HCT116 (cell line): ENCODE measurements at regions not wholly inside any gene's neighbourhood (a gene's known extent, or its start where the extent isn't known, plus 50 kb on each side); places are given as distances from the start of the nearest gene placed in this dataset.

Experiments used
- ATAC-seq: fragments of 200-7000 bp; cut with Tn5 transposase; 2 replicates; pipeline ENCODE4 v1.9.1; 2020; ENCODE audit warnings: mild to moderate bottlenecking, moderate library complexity
- BruUV-seq: library from RNA; stranded (reverse); fragments of 400-500 nt; replicated peaks from 2 replicates; lab custom pipeline; 2021; lab: Mats Ljungman, UMichigan
- CTCF ChIA-PET: fragments of 300-600 bp; sonication (Branson Sonifier 250); formaldehyde crosslinking; loops from one replicate; lab custom pipeline; 2021; ENCODE audit warnings: antibody characterized with exemption; lab: Charles Lee
- POLR2A ChIA-PET: fragments of 300-600, 350-600 bp; sonication (Branson Sonifier 250); formaldehyde crosslinking; loops from one replicate; lab custom pipeline; 2021; ENCODE audit warnings: antibody characterized with exemption; lab: Charles Lee
- RAD21 ChIA-PET, 2 experiments: fragments of 300-600 bp; sonication (Branson Sonifier 250); formaldehyde crosslinking; loops; one replicate each; lab custom pipeline; 2023; ENCODE audit warnings: low total read pairs in 2 of 2; ENCODE audit not compliant: uncharacterized antibody in 2 of 2, unreplicated experiment in 2 of 2, low non-redundant PET in 1 of 2; lab: Charles Lee
- DNase-seq: peaks from one replicate; pipeline ENCODE4 v3.0.0-alpha.2; 2010; ENCODE audit warnings: low read depth, low spot score
- H2AFZ ChIP-seq: fragments of 200-600 bp; shearing (Covaris generic), sonication (generic); 2 replicates; pipeline ENCODE4 v1.6.1; 2017; ENCODE audit warnings: low read depth, mixed run types, mixed read lengths, antibody characterized with exemption, low read length; ENCODE audit not compliant: poor library complexity, severe bottlenecking
- H3K27ac ChIP-seq: 2 replicates; pipeline ENCODE4 v1.5.1; 2012; ENCODE audit warnings: low read depth, low read length
- H3K27me3 ChIP-seq: fragments of 200-600 bp; sonication (generic); 2 replicates; pipeline ENCODE4 v1.6.1; 2016; ENCODE audit warnings: mixed run types, low read length, mixed read lengths; ENCODE audit not compliant: insufficient read depth
- H3K36me3 ChIP-seq, 2 experiments: fragments of 200-500 bp in 1 of 2; fragments of 200-600 bp in 1 of 2; sonication (Bioruptor generic) in 1 of 2; sonication (generic) in 1 of 2; 2 replicates each; pipeline versions ENCODE4 v1.5.1 to v1.6.1; 2014 to 2016; ENCODE audit warnings: low read length in 2 of 2, inconsistent platforms in 1 of 2, mixed read lengths in 1 of 2, mixed run types in 1 of 2; ENCODE audit not compliant: insufficient read depth in 2 of 2, control insufficient read depth in 1 of 2
- H3K4me1 ChIP-seq, 2 experiments: fragments of 200-600 bp in 1 of 2; sonication (generic) in 1 of 2; 2 replicates each; pipeline versions ENCODE4 v1.5.1 to v1.6.1; 2012 to 2017; ENCODE audit warnings: low read length in 2 of 2, inconsistent platforms in 1 of 2, mild to moderate bottlenecking in 1 of 2, mixed read lengths in 1 of 2, mixed run types in 1 of 2, moderate library complexity in 1 of 2; ENCODE audit not compliant: insufficient read depth in 2 of 2, control insufficient read depth in 1 of 2
- H3K4me2 ChIP-seq: fragments of 200-600 bp; sonication (generic); 2 replicates; pipeline ENCODE4 v1.6.1; 2017; ENCODE audit warnings: mixed run types, low read length, mixed read lengths
- H3K4me3 ChIP-seq, 2 experiments: fragments of 200-600 bp in 1 of 2; sonication (generic) in 1 of 2; replicated peaks in 1 of 2; 2 replicates each; pipeline ENCODE4 v1.5.1; 2011 to 2016; ENCODE audit warnings: low read length in 2 of 2, control low read depth in 1 of 2, low read depth in 1 of 2, mild to moderate bottlenecking in 1 of 2, mixed read lengths in 1 of 2, mixed run types in 1 of 2
- H3K79me2 ChIP-seq: fragments of 200-600 bp; sonication (generic); 2 replicates; pipeline ENCODE4 v1.6.1; 2017; ENCODE audit warnings: mild to moderate bottlenecking, mixed run types, low read length, moderate library complexity, mixed read lengths; ENCODE audit not compliant: insufficient read depth
- H3K9ac ChIP-seq: fragments of 200-600 bp; sonication (generic); 2 replicates; pipeline ENCODE4 v1.6.1; 2016; ENCODE audit warnings: low read length, mixed read lengths
- H3K9me2 ChIP-seq: fragments of 200-600 bp; sonication (generic), shearing (Covaris generic); 2 replicates; pipeline ENCODE4 v1.6.1; 2017; ENCODE audit warnings: mixed run types, mild to moderate bottlenecking, moderate library complexity; ENCODE audit not compliant: insufficient read depth
- H3K9me3 ChIP-seq, 2 experiments: fragments of 200-500 bp in 1 of 2; fragments of 200-600 bp in 1 of 2; sonication (Bioruptor generic) in 1 of 2; sonication (generic) in 1 of 2; 2 replicates each; pipeline ENCODE4 v1.6.1; 2014 to 2017; ENCODE audit warnings: low read length in 2 of 2, mixed read lengths in 2 of 2, inconsistent platforms in 1 of 2, low read depth in 1 of 2, mild to moderate bottlenecking in 1 of 2, mixed run types in 1 of 2, moderate library complexity in 1 of 2; ENCODE audit not compliant: control insufficient read depth in 1 of 2, insufficient read depth in 1 of 2
- H4K20me1 ChIP-seq: fragments of 200-600 bp; sonication (generic), shearing (Covaris generic); 2 replicates; pipeline ENCODE4 v1.6.1; 2017; ENCODE audit warnings: mixed run types, mild to moderate bottlenecking, moderate library complexity; ENCODE audit not compliant: insufficient read depth
- CEBPB ChIP-seq: IDR thresholded peaks from 2 replicates; pipeline ENCODE4 v1.6.1; 2012; ENCODE audit warnings: low read depth
- CTCF ChIP-seq, 3 experiments: fragments of 200-600 bp in 1 of 3; sonication (generic) in 1 of 3; IDR thresholded peaks in 2 of 3; conservative IDR thresholded peaks in 1 of 3; 2 replicates each; pipeline ENCODE4 v1.5.1; 2012 to 2017; ENCODE audit warnings: low read depth in 2 of 3, low read length in 2 of 3, antibody characterized with exemption in 1 of 3, borderline replicate concordance in 1 of 3, control low read depth in 1 of 3, mild to moderate bottlenecking in 1 of 3, mixed read lengths in 1 of 3, mixed run types in 1 of 3, moderate library complexity in 1 of 3; ENCODE audit not compliant: insufficient read depth in 1 of 3
- EGR1 ChIP-seq: IDR thresholded peaks from 2 replicates; pipeline ENCODE4 v1.6.1; 2012; ENCODE audit warnings: low read depth
- ELF1 ChIP-seq: IDR thresholded peaks from 2 replicates; pipeline ENCODE4 v1.6.1; 2012; ENCODE audit warnings: low read depth, borderline replicate concordance
- FOSL1 ChIP-seq: IDR thresholded peaks from 2 replicates; pipeline ENCODE4 v1.6.1; 2012; ENCODE audit warnings: low read depth
- JUND ChIP-seq: IDR thresholded peaks from 2 replicates; pipeline ENCODE4 v1.6.1; 2012
- POLR2A ChIP-seq: IDR thresholded peaks from 2 replicates; pipeline ENCODE4 v1.7.0; 2011; ENCODE audit warnings: borderline replicate concordance; ENCODE audit not compliant: insufficient read depth, insufficient read length; ENCODE audit errors: extremely low read depth
- POLR2AphosphoS5 ChIP-seq: IDR thresholded peaks from 2 replicates; pipeline ENCODE4 v1.6.1; 2011; ENCODE audit warnings: mild to moderate bottlenecking, low read depth, low read length, moderate library complexity
- SP1 ChIP-seq: IDR thresholded peaks from 2 replicates; pipeline ENCODE4 v1.6.1; 2012; ENCODE audit warnings: low read depth
- TCF7L2 ChIP-seq: IDR thresholded peaks from 2 replicates; pipeline ENCODE4 v1.7.0; 2011; ENCODE audit warnings: borderline replicate concordance, inconsistent platforms; ENCODE audit not compliant: insufficient read depth, insufficient read length; ENCODE audit errors: extremely low read depth
- ZFX ChIP-seq: fragments of 450-650 bp; IDR thresholded peaks from 2 replicates; pipeline ENCODE4 v1.6.1; 2017
- ZNF274 ChIP-seq: fragments of 200-500 bp; sonication (Bioruptor generic); IDR thresholded peaks from 2 replicates; pipeline ENCODE4 v1.6.1; 2014; ENCODE audit warnings: mild to moderate bottlenecking, low read depth, low read length, inconsistent platforms
- intact Hi-C: fragments of 100-400 bp; cut with micrococcal nuclease; formaldehyde crosslinking; loops from 2 replicates; pipeline ENCODE4 v1.10.0; 2022

DNA sequence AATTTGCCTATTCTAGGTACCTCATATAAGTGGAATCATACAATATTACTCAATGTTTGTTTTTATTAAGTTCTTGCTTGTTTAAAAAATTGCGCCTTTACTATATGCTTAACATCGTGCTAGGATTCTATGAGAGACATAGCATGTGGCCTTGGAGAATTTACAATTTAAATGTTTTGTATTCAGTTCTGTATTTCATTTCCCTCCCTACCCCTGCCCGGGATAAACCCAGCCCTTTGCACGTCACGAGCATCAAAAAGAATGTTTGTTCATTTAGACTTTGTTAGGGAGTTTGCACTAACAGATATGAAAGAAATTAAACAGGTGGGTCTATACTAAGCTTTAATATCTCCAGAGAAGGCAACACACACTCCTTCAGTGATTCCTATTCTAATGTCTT is 75.7 kb downstream of the C18orf54 start:
- Histone ChIP-seq H3K9ac (no peak overlapping the region), H3K4me2 (no peak overlapping the region), H3K4me1 (no peaks in the 10 kb centered on the region), H4K20me1 (no peaks in the 10 kb centered on the region), H3K9me3 (no peaks in the 10 kb centered on the region), H3K79me2 (no peaks in the 10 kb centered on the region), H3K27ac (no peak overlapping the region), H3K27me3 (peaks cover 8% of the 10 kb centered on the region; the same call in 1 of the 2 replicates), H3K36me3 (no peaks in the 10 kb centered on the region), H3K4me3 (no peak overlapping the region), H2AFZ (no peak overlapping the region), H3K9me2 (no peaks in the 10 kb centered on the region)
- no peak for TF ChIP-seq EGR1
- no peak for TF ChIP-seq ZNF274
- TF ChIP-seq ELF1: no peak
- no peak for TF ChIP-seq CTCF (IDR thresholded peaks at IDR 0.05 in 2 of 3, conservative IDR thresholded peaks at IDR 0.05 in 1 of 3; ENCODE audit: borderline replicate concordance in 1 of 3, insufficient read depth in 1 of 3, low read depth in 2 of 3, low read length in 2 of 3)
- no peak for TF ChIP-seq CEBPB
- no peak for TF ChIP-seq POLR2AphosphoS5
- TF ChIP-seq TCF7L2: no peak
- TF ChIP-seq ZFX: no peak
- CTCF ChIA-PET: no interaction called here
- RAD21 ChIA-PET: no interaction called here
- ATAC-seq (no peak), DNase-seq (no peak)
- POLR2A ChIA-PET: no interaction called here
- BruUV-seq: no TSS peak
- intact Hi-C loops: no loop called here

GRCh38 chr18:54433857-54434256 is 76.2 kb downstream of the C18orf54 start:
- BruUV-seq: no TSS peak
- ChIA-PET RAD21 (no interaction called here), CTCF (no interaction called here), POLR2A (no interaction called here)
- H2AFZ ChIP-seq: no peak overlapping the region
- H3K27ac ChIP-seq: no peak overlapping the region
- H3K4me2 ChIP-seq: no peak overlapping the region
- no peaks in the 10 kb centered on the region for H3K4me1 ChIP-seq
- H3K9me2 ChIP-seq: no peaks in the 10 kb centered on the region
- ATAC-seq (no peak), DNase-seq (no peak)
- no peak overlapping the region for H3K9ac ChIP-seq
- H3K4me3 ChIP-seq: no peak overlapping the region
- no peaks in the 10 kb centered on the region for H3K79me2 ChIP-seq
- peaks cover 8% of the 10 kb centered on the region; the same call in 1 of the 2 replicates for H3K27me3 ChIP-seq
- TF ChIP-seq CTCF (IDR thresholded peaks at IDR 0.05 in 2 of 3, conservative IDR thresholded peaks at IDR 0.05 in 1 of 3; ENCODE audit: borderline replicate concordance in 1 of 3, insufficient read depth in 1 of 3, low read depth in 2 of 3, low read length in 2 of 3) (no peak), POLR2A (no peak), EGR1 (no peak), JUND (no peak), FOSL1 (no peak), POLR2AphosphoS5 (no peak), SP1 (no peak)
- H3K9me3 ChIP-seq: no peaks in the 10 kb centered on the region
- H3K36me3 ChIP-seq: no peaks in the 10 kb centered on the region
- H4K20me1 ChIP-seq: no peaks in the 10 kb centered on the region
- intact Hi-C loops: no loop called here
